Fibroblast of mammary gland (primary cell): ENCODE measurements at regions not wholly inside any gene's neighbourhood (a gene's known extent, or its start where the extent isn't known, plus 50 kb on each side); places are given as distances from the start of the nearest gene placed in this dataset.
A peak's percentile ranks its signal among the peaks of the same experiment; 100 is the strongest.

Source experiments
- DNase-seq: peaks from one replicate; pipeline ENCODE4 v3.0.0-alpha.2; 2010; ENCODE audit warnings: low read depth
- H3K4me3 ChIP-seq: 2 replicates; pipeline ENCODE4 v1.5.1; 2011; ENCODE audit warnings: low read depth, mild to moderate bottlenecking, low read length, moderate library complexity; ENCODE audit not compliant: control insufficient read depth
- CTCF ChIP-seq: conservative IDR thresholded peaks from 2 replicates; pipeline ENCODE4 v1.5.1; 2011; ENCODE audit warnings: low read depth, low read length, inconsistent platforms; ENCODE audit not compliant: control insufficient read depth, insufficient read depth

GRCh38 chr13:44305917-44306370, 67.7 kb upstream of the SERP2 start:
- no peak for TF ChIP-seq CTCF
- peak; percentile 52 for DNase-seq
- no peak overlapping the region for H3K4me3 ChIP-seq

- DNase-seq = peak; percentile 100
- no peak overlapping the region for H3K4me3 ChIP-seq
- TF ChIP-seq CTCF = no peak
Measured at GRCh38 chr13:44306371-44307192, 67.0 kb upstream of the SERP2 start.

GRCh38 chr13:44307255-44307654, 66.4 kb upstream of the SERP2 start:
- no peak for TF ChIP-seq CTCF
- no peak for DNase-seq
- no peak overlapping the region for H3K4me3 ChIP-seq

GRCh38 chr13:44307844-44308243, 65.8 kb upstream of the SERP2 start:
- no peak for DNase-seq
- no peak for TF ChIP-seq CTCF
- no peak overlapping the region for H3K4me3 ChIP-seq

GRCh38 chr13:44308352-44308751, 65.3 kb upstream of the SERP2 start:
- H3K4me3 ChIP-seq = no peak overlapping the region
- no peak for DNase-seq
- no peak for TF ChIP-seq CTCF

GRCh38 chr13:44309794-44310757, 63.5 kb upstream of the SERP2 start:
- no peak overlapping the region for H3K4me3 ChIP-seq
- TF ChIP-seq CTCF = no peak
- DNase-seq = peak; percentile 56
